ENCODE measurements at regions not wholly inside any gene's neighbourhood (a gene's known extent, or its start where the extent isn't known, plus 50 kb on each side); places are given as distances from the start of the nearest gene placed in this dataset.

DNA sequence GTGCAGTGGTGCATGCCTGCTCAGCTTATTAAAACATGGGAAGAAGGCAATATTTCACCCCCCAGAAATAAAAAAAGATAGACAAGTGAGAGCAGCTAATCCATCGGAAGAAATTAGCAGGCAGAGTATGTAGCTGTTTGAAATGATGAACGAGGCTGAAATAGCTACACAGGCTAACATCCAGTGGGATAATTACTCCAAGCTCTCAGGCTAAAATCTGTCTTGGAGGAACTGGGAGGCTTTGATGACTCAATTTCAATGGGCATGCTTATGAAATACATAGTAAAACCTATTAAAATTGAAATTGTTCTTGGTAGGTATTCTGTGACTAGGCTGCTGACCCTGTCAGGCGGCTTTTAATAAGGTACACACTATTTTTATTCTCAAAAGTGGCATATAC, 84.1 kb upstream of the RRP15 start:
- no peak overlapping the region for H3K4me3 ChIP-seq (ENCODE audit: low read depth, low read length)
- DNase-seq (ENCODE audit: low read depth), result no peak
- TF ChIP-seq, protein P1, sequence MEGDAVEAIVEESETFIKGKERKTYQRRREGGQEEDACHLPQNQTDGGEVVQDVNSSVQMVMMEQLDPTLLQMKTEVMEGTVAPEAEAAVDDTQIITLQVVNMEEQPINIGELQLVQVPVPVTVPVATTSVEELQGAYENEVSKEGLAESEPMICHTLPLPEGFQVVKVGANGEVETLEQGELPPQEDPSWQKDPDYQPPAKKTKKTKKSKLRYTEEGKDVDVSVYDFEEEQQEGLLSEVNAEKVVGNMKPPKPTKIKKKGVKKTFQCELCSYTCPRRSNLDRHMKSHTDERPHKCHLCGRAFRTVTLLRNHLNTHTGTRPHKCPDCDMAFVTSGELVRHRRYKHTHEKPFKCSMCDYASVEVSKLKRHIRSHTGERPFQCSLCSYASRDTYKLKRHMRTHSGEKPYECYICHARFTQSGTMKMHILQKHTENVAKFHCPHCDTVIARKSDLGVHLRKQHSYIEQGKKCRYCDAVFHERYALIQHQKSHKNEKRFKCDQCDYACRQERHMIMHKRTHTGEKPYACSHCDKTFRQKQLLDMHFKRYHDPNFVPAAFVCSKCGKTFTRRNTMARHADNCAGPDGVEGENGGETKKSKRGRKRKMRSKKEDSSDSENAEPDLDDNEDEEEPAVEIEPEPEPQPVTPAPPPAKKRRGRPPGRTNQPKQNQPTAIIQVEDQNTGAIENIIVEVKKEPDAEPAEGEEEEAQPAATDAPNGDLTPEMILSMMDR (IDR thresholded peaks at IDR 0.05; ENCODE audit: insufficient read depth, low read depth, low read length, missing control alignments), result no peak

- TF ChIP-seq, protein P1 (IDR thresholded peaks at IDR 0.05; ENCODE audit: insufficient read depth, low read depth, low read length, missing control alignments), result no peak
- no peak overlapping the region for H3K4me3 ChIP-seq (ENCODE audit: low read depth, low read length)
- DNase-seq (ENCODE audit: low read depth), result no peak
Observed at GRCh38 chr1:218201601-218202000, 83.5 kb upstream of the RRP15 start.

GRCh38 chr1:218205721-218206120, 79.4 kb upstream of the RRP15 start:
- no peak for DNase-seq (ENCODE audit: low read depth)
- TF ChIP-seq, protein P1 (IDR thresholded peaks at IDR 0.05; ENCODE audit: insufficient read depth, low read depth, low read length, missing control alignments), result no peak
- H3K4me3 ChIP-seq (ENCODE audit: low read depth, low read length), result no peak overlapping the region

- no peak overlapping the region for H3K4me3 ChIP-seq (ENCODE audit: low read depth, low read length)
- DNase-seq (ENCODE audit: low read depth), result no peak
- TF ChIP-seq, protein P1 (IDR thresholded peaks at IDR 0.05; ENCODE audit: insufficient read depth, low read depth, low read length, missing control alignments), result no peak
Observed at GRCh38 chr1:218207194-218207593, 77.9 kb upstream of the RRP15 start.

- H3K4me3 ChIP-seq (ENCODE audit: low read depth, low read length), result no peak overlapping the region
- DNase-seq (ENCODE audit: low read depth), result no peak
- TF ChIP-seq, protein P1 (IDR thresholded peaks at IDR 0.05; ENCODE audit: insufficient read depth, low read depth, low read length, missing control alignments), result no peak
Observed at GRCh38 chr1:218209351-218209861, 75.7 kb upstream of the RRP15 start.

DNA sequence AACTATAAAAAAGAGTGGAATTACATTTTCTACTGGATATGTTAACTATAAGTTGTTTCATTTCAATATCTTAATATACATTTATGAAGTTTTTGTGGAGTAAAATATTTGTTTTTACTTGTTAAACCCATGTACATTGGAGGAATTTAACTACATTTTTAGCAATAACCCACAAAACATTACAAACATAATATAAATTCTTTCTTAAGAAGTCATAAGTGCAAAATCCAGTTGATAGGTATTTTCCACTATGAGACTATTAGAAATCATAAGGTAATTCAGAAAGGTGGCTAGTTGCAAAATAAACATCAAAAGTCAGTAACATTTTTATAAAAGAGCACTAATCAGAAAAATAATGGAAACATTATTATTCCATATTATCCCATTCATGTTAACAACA, 73.9 kb upstream of the RRP15 start:
- TF ChIP-seq, protein P1 (IDR thresholded peaks at IDR 0.05; ENCODE audit: insufficient read depth, low read depth, low read length, missing control alignments), result no peak
- DNase-seq (ENCODE audit: low read depth), result no peak

DNA sequence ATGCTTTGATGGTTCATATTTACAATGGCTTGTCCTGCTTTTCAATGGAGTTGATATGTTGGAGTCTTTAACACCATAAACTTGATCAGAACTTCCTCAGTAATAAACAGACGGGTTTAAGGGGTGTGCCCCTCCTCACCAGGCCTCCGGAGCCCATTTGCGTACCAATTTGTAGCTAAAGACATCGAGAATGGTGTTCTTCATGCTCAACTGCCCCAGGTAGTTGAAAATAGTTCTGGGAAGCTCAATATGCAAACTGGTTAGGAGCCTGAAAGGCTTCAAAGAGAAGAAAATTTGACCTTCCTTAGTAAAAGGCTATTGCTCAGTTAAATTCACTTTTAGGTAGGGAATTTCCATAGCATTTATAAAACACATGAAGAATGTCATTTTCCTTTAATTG, 68.1 kb upstream of the RRP15 start:
- TF ChIP-seq, protein P1 (IDR thresholded peaks at IDR 0.05; ENCODE audit: insufficient read depth, low read depth, low read length, missing control alignments), result no peak
- DNase-seq (ENCODE audit: low read depth), result no peak
- H3K4me3 ChIP-seq (ENCODE audit: low read depth, low read length), result no peak overlapping the region

More for the DNA sequence above, 73.9 kb upstream of the RRP15 start:
- no peak overlapping the region for H3K4me3 ChIP-seq (ENCODE audit: low read depth, low read length)
